ENCODE measurements at regions not wholly inside any gene's neighbourhood (a gene's known extent, or its start where the extent isn't known, plus 50 kb on each side); places are given as distances from the start of the nearest gene placed in this dataset.

DNA sequence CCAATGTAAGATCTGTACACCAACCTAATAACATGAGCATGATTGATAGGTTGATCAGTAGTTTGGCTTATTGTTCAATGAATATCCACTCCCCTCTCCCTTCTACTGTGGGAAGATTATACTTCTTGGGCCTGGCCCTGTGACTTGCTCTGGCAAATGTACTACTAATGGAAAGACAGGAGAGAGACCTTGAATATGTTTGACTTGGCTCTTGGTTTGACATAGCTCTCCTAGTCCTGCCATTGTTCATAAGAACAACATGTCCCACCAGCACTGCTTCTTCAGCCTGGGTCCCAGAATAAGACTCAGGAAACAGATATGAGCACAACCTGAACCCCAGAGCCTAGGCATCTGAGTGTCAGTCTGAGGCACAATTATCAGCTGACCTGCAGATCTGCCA is 112.8 kb upstream of the RESF1 start:
- TF ChIP-seq POLR2AphosphoS5 (IDR thresholded peaks at IDR 0.05) (no peak), EP300 (IDR thresholded peaks at IDR 0.05) (no peak)
- TF ChIP-seq, protein P1, sequence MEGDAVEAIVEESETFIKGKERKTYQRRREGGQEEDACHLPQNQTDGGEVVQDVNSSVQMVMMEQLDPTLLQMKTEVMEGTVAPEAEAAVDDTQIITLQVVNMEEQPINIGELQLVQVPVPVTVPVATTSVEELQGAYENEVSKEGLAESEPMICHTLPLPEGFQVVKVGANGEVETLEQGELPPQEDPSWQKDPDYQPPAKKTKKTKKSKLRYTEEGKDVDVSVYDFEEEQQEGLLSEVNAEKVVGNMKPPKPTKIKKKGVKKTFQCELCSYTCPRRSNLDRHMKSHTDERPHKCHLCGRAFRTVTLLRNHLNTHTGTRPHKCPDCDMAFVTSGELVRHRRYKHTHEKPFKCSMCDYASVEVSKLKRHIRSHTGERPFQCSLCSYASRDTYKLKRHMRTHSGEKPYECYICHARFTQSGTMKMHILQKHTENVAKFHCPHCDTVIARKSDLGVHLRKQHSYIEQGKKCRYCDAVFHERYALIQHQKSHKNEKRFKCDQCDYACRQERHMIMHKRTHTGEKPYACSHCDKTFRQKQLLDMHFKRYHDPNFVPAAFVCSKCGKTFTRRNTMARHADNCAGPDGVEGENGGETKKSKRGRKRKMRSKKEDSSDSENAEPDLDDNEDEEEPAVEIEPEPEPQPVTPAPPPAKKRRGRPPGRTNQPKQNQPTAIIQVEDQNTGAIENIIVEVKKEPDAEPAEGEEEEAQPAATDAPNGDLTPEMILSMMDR (IDR thresholded peaks at IDR 0.05): no peak

Measured in upper lobe of left lung (tissue), 4 donors.